GM19023 (cell line): ENCODE measurements at regions not wholly inside any gene's neighbourhood (a gene's known extent, or its start where the extent isn't known, plus 50 kb on each side); places are given as distances from the start of the nearest gene placed in this dataset.

Source experiments
- ATAC-seq: cut with Tn5 transposase; IDR thresholded peaks from one replicate; pipeline ENCODE4 v1.9.1; 2021; ENCODE audit warnings: mild to moderate bottlenecking, moderate library complexity; ENCODE audit not compliant: unreplicated experiment

DNA sequence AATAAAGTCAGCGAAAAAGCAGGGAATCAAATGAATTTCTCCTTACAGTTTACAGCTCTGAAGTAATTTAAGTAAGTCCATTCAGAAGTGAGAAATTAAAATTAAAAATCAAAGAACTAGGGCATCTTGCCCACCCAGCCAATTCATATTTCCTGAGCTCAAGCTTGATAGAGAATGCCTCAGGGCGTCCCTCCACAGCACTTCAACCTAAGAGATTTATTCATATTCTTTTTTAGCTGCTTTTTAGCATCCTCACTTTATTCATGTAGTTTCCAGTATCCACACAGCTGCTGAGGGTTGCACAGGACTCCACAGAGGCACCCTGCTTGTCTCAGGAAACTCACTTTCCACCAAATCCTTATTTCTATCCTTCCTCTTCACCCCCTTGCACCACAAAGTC is 900.3 kb downstream of the BCL11A start:
- ATAC-seq, result no peak

DNA sequence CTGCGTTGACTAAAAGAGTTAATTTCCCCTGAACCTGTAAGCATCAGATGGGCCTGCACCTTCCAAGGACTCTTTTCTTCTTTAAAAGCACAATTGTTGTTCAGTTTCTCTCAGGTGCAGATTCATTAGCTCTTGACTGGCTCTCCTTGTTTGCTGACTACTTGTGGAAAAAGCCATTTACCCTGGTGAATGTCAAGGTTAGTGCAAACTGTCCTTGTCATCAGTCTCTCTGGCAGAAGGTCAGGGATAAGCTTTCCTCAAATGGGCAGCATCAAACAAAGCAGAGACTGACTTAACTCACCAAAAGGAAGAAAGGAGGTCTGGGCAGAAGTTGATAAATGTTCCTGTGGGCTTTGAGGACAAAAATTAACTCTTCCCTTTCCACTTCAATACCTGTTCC is 922.7 kb downstream of the BCL11A start:
- no peak for ATAC-seq

DNA sequence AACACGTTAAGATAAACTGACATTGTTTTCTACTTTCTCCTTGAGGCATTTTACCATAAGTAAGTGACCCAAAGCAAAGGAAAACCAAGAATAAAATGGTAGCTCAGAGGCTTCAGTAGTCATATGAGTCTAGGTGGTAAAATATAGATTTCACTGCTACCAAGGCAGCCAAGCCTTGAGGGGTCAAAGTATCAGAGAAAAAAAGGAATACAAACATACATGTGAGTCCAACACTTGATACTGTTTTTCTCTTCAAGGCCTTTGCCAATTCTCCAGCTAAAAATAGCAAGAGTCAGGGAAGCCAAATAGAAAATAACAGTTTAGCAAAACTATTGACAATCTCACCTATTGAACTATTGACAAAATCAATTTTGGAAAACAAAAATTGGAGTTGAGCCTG is 925.9 kb downstream of the BCL11A start:
- ATAC-seq, result no peak

DNA sequence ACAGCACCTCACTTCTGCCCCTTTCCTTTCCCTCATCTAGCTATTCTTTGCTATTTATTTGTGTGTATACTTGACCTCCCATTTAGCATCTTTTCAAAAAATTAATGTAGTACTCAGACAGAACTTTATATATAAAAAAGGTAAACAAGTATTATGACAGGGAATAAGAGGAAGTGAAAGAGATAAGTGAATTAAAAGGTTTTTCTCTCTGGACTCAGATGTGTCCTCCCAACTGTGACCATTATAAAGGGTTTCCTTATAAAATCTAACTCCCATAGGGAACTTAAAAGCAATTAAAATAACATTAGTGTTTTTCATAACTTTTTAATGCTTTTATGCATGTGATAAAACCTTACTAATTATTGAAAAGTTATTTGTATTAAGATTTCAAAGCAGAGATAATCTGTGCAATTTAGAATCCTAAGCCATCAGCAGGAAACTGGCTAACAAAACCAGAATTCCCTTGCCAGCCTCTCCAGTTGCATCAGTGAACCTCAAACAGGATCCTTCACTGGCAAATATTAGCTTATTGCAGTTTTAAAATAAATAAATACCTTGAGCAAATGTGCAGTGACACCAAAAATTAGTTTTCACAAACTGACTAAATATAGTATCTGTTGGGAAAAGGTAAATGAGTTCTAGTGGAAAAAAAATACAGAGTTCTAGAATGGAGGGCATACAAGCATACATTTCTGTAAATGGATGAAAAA is 930.7 kb downstream of the BCL11A start:
- ATAC-seq, result no peak

DNA sequence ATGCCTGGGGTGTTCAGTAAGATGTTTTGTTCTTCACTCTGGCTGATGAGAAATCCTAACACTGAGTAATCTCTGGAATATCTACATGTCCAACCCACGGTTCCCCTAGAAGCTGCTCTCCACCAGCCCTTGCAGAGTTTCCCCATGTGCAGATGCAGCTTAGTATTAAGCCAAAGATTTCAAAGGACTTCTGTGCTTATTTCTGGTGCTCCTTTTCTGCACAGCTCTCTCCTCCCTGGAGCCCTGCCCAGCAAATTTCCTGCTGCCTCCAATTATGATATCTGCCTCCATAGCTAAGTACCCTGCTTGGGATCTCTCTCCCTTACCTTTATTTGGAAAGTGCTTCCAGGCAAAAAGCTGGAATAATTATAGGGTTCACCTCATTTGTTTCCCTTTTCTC is 949.3 kb downstream of the BCL11A start:
- ATAC-seq, result no peak

DNA sequence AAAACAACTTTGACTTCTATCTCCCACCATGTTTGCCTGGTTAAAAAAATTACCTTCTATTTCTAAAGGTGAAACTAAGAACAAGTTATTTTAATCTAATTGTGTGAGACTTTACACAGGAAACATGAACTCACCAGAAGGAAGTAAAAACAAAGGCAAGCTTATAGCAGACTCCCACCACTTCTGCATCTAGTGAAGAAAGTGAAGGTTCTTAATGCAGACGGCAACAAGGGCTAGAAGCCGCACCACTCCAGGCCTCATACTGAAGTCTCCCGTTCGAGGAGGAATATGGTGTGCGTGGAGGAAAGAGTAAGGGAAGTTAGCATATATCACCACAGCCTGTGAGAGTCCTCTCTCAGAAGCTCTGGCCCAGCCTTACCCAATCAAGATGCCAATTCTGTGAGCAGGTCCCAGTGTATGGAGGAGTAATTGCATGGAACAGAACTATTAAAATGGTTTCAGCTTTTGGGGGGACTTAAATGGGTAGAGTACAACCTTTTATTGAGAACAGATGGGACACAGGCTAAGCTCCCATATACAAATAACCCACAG is 958.7 kb downstream of the BCL11A start:
- ATAC-seq, result no peak

DNA sequence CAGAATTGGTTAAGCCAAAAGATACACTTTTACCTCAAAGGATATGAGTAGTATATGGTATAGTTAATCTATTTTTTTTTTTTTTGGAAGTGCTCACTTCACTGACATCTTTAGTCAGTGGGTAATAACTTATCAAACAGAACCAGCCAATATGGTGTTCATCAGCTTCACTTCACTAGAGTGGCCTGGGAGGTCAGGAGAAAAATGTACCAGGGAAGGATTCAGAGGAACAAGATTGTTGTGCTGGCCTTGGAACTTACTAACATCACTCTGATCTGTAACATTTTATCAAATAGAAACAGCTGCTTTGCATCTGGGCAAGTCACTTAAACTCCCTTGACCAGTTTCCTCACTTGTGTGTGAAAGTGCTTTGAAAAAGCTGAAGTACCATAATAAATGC is 962.7 kb downstream of the BCL11A start:
- ATAC-seq, result no peak

DNA sequence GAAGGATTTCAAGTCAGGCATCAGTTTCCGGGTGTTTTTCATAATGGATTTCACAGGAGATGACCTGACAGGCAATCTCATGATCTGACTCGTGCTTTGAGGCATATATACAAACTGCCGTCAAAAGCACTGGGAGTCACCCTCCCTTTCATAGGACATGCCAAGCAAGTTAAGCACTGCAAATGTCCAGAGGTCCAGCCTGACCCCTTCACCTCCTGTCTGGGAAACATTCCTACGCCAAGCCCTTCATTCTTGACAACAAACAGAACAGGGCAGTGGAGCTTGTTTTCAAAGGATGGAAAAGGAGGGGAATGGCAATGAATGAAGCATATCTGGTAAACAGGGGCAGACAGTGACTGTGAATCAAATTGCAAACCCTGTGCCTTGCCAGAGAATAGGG is 963.6 kb downstream of the BCL11A start:
- no peak for ATAC-seq

DNA sequence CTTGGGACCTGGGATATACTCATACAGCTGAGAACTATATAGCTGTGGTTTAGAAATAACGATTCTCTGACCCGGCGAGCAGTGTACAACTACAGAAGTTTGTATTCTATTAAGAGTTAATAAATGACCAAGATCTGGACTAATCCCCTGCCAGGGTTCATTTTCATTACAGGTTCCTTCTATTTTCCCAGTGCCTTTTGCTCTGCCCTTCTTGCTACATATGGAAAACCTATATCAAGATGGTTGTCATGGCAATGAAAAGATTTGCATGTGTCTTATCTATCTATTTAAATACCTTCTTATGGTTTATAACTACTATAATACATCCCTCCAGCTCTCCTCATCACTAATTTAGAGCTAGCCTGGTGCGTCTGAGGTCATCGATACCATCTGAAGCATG is 965.2 kb downstream of the BCL11A start:
- ATAC-seq, result no peak

DNA sequence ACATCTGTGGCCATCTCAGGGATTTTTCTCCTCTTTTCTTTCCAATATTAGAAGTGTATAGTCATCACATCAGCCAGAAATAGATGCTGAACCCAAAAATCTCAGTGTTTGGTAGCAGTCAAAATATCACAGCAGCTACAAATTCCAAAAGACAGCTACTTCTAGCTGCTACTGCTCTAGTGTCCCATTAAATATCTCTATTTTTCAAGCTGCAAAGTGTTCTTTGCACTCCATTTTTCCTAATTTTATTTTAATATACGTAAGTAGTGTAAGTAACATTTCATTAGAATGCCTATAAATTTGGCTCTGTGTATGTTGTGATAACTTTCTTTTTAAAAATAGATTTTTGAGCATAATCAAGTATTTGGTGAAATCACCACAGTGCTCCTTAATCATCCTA is 967.3 kb downstream of the BCL11A start:
- no peak for ATAC-seq

DNA sequence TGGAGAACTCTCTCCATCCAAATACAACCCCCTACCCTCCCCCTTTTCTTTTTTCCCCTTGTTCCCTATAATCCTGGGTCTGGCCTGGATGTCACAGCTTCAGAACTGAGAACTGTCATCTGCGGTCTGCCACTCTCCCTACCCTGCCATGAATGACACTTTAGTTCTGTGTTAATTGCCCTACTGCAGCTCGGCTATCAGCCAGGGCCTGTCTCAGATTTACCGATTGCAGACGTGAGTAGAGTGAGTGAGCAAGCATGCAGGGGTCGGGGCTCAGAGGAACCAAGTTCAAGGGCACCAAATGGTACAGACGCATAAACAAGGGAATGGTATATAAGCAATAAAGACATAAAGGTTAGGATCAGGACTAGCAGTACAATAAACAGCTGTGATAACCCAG is 967.8 kb downstream of the BCL11A start:
- no peak for ATAC-seq

DNA sequence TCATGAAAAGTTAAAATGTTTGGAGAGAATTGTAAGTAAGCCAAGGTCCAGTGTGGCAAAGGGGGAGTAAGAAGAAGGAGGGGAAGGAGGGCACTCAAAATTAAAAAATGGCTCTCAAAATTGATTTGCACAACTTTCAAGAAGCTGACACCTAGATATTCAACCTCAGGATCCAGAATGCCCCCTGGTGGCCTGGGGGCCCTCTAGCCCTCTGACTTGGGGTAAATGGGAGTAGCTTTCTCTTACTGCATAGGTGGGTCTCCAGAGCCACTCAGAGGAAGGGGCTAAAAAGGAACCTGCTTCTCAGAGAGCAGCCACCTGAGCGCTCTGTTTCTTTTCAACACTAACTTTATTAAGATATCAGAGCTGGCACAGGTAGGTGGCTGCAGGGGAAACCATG is 968.5 kb downstream of the BCL11A start:
- ATAC-seq, result no peak

DNA sequence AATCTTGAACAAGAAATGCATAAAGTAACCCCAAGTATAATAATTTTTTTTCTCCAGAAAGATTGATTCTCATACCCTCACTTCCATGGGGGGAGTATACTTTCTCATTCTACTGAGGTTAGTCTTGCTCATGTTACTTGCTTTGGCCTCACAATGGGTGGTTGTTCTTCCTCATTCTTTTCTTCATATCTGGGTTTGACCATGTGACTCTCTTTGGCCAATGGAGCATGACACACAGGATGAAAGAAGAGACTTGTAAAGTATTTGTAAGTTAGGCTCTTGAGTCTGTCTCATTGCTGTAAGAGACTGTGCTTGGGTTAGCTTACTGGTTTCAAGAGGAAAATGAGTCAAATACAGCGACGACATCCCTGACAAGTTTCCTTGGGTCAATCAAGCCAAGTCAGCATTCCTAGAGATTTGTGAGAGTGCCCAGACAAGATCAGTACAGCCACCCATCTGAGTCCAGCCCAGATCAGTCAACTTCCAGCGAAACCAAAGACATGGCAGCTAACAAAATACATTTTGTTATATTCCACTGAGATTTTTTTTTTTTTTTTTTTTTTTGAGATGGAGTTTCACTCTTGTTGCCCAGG is 970.2 kb downstream of the BCL11A start:
- no peak for ATAC-seq

DNA sequence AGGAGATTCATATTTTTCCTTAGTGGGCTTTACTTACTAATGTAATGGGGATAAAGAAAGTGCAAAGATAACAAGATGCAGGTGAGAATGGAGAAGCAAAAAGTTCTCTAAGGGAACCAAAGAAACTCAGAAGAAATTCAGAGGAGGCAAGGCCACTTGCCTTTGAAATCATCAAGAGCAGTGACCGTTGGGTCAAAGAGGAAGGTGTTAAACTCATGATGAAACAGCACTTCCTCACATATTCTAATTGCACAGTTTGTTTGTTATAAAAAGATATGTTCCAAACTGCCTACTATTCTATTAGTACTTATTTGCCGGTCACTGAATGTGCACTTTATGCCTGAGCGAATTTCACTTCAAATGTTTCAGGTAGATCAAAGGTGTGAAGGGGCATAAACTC is 975.1 kb downstream of the BCL11A start:
- no peak for ATAC-seq

DNA sequence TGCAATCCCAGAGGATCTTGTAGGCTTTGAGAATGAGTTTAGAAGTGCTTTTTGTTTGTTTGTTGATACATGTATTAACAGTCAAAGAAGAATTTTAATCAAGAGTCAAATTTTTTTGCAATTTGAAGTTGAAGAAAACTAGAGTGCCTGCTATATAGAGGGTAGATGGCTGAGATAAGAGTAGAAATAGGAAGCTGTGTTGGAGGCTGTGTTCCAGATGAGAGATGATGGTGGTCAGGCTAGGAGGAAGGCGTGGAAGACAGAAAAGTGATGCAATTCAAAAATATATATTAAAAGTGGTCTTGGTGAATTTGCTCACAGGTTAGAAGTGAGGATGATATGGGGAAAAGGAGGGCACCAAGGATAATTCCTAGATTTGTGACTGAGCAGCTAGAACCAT is 978.3 kb downstream of the BCL11A start:
- no peak for ATAC-seq

DNA sequence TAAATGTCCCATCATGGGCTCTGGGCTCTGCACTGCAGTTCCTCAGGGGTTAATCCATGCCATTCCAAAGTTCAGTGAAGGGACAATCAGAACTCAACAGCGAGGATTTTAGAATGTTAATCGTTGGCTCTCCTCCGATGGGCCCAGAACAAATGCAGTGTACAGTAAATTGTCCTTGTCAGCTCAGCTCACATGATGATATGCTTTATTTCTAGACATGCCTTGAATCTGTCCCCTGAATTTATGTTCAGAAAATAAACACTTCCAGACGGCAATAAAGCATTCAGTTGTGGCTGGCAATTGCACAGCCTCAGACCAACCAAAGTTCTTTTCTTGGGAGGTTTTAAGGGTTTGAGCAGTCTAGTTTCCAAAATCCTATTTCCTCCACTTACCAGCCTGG is 981.2 kb downstream of the BCL11A start:
- no peak for ATAC-seq

DNA sequence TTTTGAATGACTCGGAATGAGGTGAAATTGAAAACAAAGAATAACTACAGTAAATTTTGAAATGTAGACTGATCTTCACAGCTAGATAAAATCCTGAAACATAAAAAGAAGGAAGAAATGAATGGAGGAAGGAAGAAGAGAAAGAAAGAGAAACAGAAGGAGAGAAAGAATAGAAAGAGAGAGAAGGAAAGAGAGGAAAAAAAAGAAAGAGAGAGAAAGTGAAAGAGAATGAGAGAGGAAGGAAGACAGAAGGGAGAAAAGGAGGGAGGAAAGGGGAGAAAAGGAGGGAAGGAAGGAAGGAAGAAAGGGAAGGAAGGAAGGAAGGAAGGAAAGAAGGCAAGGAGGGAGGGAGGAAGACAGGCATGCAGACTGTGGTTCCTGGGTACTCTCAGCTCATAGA is 982.6 kb downstream of the BCL11A start:
- ATAC-seq, result no peak

DNA sequence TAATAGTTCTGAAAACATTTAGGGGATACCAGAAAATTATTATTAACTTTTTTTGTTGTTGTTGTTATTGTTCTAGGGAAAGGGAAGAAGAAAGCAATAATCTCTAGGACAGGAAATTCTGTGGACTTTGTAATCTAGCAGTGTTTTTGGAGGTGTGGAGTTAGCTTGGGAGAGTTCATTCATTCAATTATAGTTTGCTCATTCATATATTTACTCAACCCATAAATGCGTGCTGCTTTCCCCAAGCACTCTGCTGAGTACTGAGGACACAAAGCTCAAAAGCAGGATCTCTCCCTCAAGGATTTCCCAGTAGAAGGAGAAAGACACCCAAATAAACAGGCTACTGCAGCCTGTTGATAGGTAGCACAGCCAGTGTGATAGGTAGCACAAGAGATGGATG is 984.3 kb downstream of the BCL11A start:
- no peak for ATAC-seq

DNA sequence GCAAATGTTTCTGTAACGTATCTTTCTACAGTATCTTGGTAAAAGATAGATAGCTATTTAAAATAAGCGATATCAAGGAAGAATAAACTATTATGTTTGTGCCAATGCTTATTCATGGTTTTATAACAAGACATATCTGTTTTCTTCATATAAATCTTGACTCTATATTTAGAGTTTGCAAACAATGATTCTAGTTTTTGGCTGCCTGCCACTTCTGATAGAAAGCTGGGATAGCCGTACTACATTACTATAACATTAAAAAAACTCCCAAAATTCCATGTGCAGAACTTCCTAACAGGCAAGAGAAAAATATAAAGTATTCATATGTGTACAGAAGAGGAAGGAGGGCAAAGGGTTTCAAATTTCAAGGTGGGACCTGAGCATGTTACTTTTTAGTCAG is 985.0 kb downstream of the BCL11A start:
- no peak for ATAC-seq

DNA sequence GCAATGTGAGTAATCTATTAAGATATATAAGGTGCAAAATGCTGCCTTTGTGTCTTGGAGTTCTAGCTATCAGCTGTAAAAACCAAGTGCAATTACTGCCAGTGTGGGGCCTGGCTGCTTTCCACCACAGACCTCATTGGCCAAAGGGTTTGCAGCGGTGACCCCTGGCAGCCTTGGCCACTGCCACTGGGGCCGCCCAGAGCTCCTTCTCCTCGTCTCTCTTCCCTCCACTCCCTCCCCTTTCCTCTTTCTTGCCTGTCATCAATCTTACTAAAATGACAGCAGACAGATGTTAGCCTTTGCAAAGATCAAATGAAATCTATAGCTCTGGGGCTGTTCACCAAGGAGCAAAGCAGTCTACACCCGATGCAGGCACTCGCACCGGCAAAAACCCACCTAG is 986.3 kb downstream of the BCL11A start:
- ATAC-seq, result no peak

DNA sequence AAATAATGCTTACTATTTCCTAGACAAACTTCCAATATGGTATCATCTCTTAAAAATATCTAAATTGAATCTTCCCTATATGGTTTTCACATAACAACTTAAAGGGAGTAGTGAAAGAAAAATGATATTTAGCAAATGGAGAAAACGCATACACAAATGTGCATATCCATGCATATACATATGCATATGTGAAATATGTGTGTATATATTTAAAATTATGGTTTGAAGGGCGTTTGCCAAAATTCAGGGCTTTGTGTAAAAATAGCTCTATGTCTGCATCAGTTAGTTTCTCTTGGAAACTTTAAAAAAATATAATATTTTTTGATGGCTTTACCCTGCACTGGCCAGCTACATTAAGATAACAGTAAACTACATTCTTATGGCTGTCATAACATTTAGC is 986.7 kb downstream of the BCL11A start:
- no peak for ATAC-seq

DNA sequence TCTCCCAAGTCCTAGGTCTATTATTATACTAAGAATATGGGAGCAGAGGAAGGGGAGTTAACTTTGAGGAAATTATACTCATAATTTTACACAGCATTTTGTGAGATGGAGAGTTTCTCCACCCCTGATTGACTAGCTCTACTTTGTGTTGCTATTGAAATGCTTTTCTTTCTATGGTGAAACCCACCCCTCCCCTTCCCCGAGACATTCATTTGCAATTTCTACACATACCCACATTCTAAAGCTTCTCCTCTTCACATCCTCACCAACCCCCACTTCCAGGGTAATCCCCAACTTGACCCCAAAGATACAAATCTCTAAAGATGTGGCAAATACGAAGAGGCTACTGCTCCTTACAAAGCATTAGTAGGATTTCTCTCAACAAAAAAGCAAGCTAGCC is 992.2 kb downstream of the BCL11A start:
- no peak for ATAC-seq

DNA sequence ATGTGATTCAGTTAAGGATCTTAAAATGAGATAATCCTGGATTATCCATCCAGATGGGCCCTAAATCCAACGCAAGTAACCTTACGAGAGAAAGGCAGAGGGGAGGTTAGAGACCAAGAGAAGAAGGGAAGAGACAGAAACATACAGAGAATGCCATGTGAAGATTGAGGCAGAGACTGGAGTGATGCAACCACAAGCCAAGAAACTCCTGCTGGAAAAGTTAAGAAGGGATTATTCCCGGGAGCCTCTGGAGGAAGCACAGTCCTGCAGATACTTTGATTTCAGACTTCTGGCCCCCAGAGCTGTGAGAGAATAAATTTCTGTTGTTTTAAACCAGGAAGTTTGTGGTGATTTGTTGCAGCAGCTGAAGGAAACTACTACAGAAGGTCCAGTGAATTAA is 992.7 kb downstream of the BCL11A start:
- ATAC-seq, result no peak
